ENCODE measurements at regions not wholly inside any gene's neighbourhood (a gene's known extent, or its start where the extent isn't known, plus 50 kb on each side); places are given as distances from the start of the nearest gene placed in this dataset.

GRCh38 chr18:73758446-73758845 lies 389.2 kb downstream of the FBXO15 start:
- CTCF ChIA-PET: no interaction called here
- H3K4me1 Mint-ChIP-seq: no peaks in the 10 kb centered on the region
- DNase-seq: no peak

DNA sequence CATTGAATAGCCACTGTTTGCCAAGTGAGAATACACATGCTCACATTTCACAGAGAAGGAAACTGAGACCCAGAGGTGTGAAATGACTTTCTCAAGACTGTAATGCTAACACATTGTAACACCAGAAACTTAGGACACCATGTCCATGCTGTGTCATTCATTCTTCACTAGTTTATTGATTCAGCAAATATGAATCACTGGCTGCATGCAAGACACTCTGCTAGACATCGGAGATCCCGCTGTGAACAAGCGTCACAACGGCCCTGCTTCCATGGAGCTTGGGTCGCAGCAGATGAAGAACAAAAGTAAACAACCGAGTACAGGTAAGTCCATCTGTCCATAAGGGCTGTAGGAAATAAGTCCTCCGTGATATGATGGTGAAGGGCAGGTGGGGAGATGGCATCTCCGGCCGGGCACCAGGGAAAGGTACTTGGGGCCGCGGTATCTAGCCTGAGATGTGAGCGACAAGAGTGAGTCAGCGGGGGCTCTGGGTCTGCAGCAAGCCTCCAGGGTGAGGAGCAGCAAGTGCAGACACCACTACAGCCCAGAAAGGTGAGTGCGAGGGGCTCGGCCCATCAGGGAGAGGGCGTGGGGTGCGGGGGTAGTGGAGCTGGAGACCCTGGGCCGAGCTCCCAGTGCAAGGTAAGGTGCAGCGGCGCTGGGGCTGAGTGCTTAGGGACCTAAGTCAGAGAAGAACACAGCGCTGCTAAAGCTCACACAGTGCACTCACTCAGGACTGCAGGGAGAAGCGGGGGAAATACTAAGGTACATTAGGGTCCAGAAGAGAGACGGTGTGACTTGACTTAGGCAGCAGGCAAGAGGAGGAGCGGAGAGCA lies 391.2 kb downstream of the FBXO15 start:
- no peak overlapping the region for H3K4me3 ChIP-seq (ENCODE audit: low read length)
- Mint-ChIP-seq H3K27ac (no peak overlapping the region), H3K27me3 (peaks cover 0 to 4% of the 10 kb centered on the region in 2 donors), H3K4me1 (no peaks in the 10 kb centered on the region), H3K36me3 (no peaks in the 10 kb centered on the region), H3K4me3 (no peak overlapping the region), H3K9me3 (peaks cover 0 to 2% (median 0%) of the 10 kb centered on the region in 5 donors)
- H3K27me3 ChIP-seq (ENCODE audit: insufficient read depth, low read length, poor library complexity, severe bottlenecking): no peaks in the 10 kb centered on the region
- POLR2A ChIA-PET: no interaction called here
- DNase-seq: no peak
- no peaks in the 10 kb centered on the region for H3K4me1 ChIP-seq (ENCODE audit: insufficient read depth, low read length)
- no peaks in the 10 kb centered on the region for H3K9me3 ChIP-seq (ENCODE audit: low read length)
- no peaks in the 10 kb centered on the region for H3K36me3 ChIP-seq (ENCODE audit: insufficient read depth, low read length)
- CTCF ChIA-PET: no interaction called here
- H3K27ac ChIP-seq (ENCODE audit: low read depth, low read length): no peak overlapping the region

More at GRCh38 chr18:73758446-73758845, 389.2 kb downstream of the FBXO15 start:
- no peaks in the 10 kb centered on the region for H3K4me1 ChIP-seq (ENCODE audit: insufficient read depth, low read length)
- Mint-ChIP-seq H3K27me3 (peaks cover 0 to 4% of the 10 kb centered on the region in 2 donors), H3K9me3 (peaks cover 0 to 2% (median 0%) of the 10 kb centered on the region in 5 donors), H3K36me3 (no peaks in the 10 kb centered on the region), H3K4me3 (no peak overlapping the region), H3K27ac (no peak overlapping the region)
- H3K4me3 ChIP-seq (ENCODE audit: low read length): no peak overlapping the region
- H3K27me3 ChIP-seq (ENCODE audit: insufficient read depth, low read length, poor library complexity, severe bottlenecking): no peaks in the 10 kb centered on the region
- no peaks in the 10 kb centered on the region for H3K36me3 ChIP-seq (ENCODE audit: insufficient read depth, low read length)
- POLR2A ChIA-PET: no interaction called here
- no peak overlapping the region for H3K27ac ChIP-seq (ENCODE audit: low read depth, low read length)
- H3K9me3 ChIP-seq (ENCODE audit: low read length): no peaks in the 10 kb centered on the region

DNA sequence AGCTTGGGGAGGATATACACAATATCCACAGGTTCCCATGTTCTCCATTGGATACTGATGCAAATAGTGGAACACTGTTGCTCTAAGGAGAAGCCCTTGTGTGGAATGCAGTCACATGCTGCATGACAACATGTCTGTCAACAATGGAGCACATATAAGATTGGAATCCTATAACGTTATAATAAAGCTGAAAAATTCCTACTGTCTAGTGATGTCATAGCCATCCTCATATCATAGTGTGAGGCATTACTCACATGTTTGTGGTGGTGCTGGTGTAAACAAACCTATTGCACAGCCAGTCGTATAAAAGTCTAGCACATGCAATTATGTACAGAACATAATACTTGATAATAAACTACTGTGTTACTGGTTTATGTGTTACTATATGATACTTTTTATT lies 394.7 kb downstream of the FBXO15 start:
- ChIA-PET POLR2A (no interaction called here), CTCF (no interaction called here)
- peaks cover 0 to 5% (median 0%) of the 10 kb centered on the region in 5 donors for H3K9me3 Mint-ChIP-seq
- DNase-seq: no peak
- peaks cover 0 to 4% of the 10 kb centered on the region in 2 donors for H3K27me3 Mint-ChIP-seq
- no peaks in the 10 kb centered on the region for H3K36me3 Mint-ChIP-seq
- no peak overlapping the region for H3K27ac Mint-ChIP-seq
- Histone ChIP-seq H3K4me3 (ENCODE audit: low read length) (no peak overlapping the region), H3K27me3 (ENCODE audit: insufficient read depth, low read length, poor library complexity, severe bottlenecking) (no peaks in the 10 kb centered on the region), H3K27ac (ENCODE audit: low read depth, low read length) (no peak overlapping the region), H3K4me1 (ENCODE audit: insufficient read depth, low read length) (no peaks in the 10 kb centered on the region), H3K36me3 (ENCODE audit: insufficient read depth, low read length) (no peaks in the 10 kb centered on the region), H3K9me3 (ENCODE audit: low read length) (no peaks in the 10 kb centered on the region)
- no peaks in the 10 kb centered on the region for H3K4me1 Mint-ChIP-seq
- H3K4me3 Mint-ChIP-seq: no peak overlapping the region

DNA sequence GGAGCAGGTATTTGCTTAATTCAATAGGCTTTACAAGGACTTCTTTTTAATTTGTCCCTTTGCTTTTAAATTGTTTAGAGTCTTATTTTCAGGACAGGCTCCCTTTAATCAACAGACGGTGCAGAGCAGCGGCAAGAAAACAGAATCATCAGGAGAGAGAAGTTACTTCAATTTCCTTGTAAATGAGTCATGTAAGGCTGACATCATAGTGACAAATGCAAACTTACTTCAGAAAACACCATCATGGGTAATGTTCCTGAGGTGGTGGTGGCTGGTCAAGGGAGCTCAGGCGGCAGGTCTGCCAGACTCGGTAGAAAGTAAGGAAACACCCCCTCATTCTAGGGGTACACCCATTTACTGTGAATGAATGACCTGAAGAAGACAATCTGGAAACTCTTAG lies 395.1 kb downstream of the FBXO15 start:
- Histone ChIP-seq H3K9me3 (ENCODE audit: low read length) (no peaks in the 10 kb centered on the region), H3K27ac (ENCODE audit: low read depth, low read length) (no peak overlapping the region), H3K36me3 (ENCODE audit: insufficient read depth, low read length) (no peaks in the 10 kb centered on the region), H3K4me3 (ENCODE audit: low read length) (no peak overlapping the region), H3K4me1 (ENCODE audit: insufficient read depth, low read length) (no peaks in the 10 kb centered on the region), H3K27me3 (ENCODE audit: insufficient read depth, low read length, poor library complexity, severe bottlenecking) (no peaks in the 10 kb centered on the region)
- Mint-ChIP-seq H3K4me3 (no peak overlapping the region), H3K4me1 (no peaks in the 10 kb centered on the region), H3K27ac (no peak overlapping the region), H3K9me3 (peaks cover 0 to 5% (median 0%) of the 10 kb centered on the region in 5 donors), H3K36me3 (no peaks in the 10 kb centered on the region), H3K27me3 (peaks cover 0 to 4% of the 10 kb centered on the region in 2 donors)
- no peak for DNase-seq
- CTCF ChIA-PET: no interaction called here
- POLR2A ChIA-PET: no interaction called here

DNA sequence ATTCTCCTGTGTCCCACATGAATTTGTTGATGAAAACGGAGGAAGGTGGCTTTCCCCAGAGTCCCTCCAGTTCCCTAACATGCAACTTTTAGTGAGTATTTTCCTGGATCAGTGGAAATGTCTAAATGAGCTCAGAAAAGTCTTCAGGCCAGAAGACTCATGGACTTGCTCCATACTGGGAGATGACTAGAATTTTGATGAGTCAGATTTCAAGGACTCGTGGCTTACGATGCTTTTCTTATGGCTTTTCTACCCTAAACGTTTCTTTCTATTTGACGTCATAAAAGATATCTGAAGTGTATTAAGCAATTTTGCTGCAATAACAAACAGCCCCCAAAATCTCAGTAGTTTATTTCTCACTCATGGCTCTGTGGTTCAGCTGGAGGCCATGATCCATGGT lies 397.6 kb downstream of the FBXO15 start:
- Histone ChIP-seq H3K9me3 (ENCODE audit: low read length) (no peaks in the 10 kb centered on the region), H3K27me3 (ENCODE audit: insufficient read depth, low read length, poor library complexity, severe bottlenecking) (no peaks in the 10 kb centered on the region), H3K4me3 (ENCODE audit: low read length) (no peak overlapping the region), H3K27ac (ENCODE audit: low read depth, low read length) (no peak overlapping the region), H3K4me1 (ENCODE audit: insufficient read depth, low read length) (no peaks in the 10 kb centered on the region), H3K36me3 (ENCODE audit: insufficient read depth, low read length) (no peaks in the 10 kb centered on the region)
- peaks cover 0 to 3% (median 2%) of the 10 kb centered on the region in 5 donors for H3K9me3 Mint-ChIP-seq
- no peaks in the 10 kb centered on the region for H3K4me1 Mint-ChIP-seq
- H3K27me3 Mint-ChIP-seq: no peaks in the 10 kb centered on the region
- H3K4me3 Mint-ChIP-seq: no peak overlapping the region
- no peaks in the 10 kb centered on the region for H3K36me3 Mint-ChIP-seq
- POLR2A ChIA-PET: no interaction called here
- DNase-seq: no peak
- H3K27ac Mint-ChIP-seq: no peak overlapping the region
- CTCF ChIA-PET: no interaction called here

DNA sequence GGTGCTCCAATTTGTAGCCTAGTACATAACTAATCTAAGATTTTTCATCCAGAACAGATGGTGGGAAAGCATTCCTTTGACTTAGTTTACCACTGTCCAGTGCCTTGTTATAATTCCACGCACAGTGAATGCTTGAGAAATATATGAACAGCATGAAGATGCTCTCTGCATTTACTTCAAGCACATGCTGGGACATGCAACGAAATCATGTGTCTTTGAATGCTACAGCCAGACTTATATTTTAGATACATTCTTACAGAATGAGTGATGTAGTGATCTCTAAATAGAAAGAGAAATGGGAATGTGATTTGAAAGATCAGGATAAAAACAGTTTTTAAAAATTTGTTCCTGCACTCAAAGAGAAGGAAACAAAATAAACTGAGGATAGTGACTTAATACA lies 398.3 kb downstream of the FBXO15 start:
- no peak overlapping the region for H3K4me3 Mint-ChIP-seq
- ChIA-PET CTCF (no interaction called here), POLR2A (no interaction called here)
- no peaks in the 10 kb centered on the region for H3K36me3 ChIP-seq (ENCODE audit: insufficient read depth, low read length)
- no peak for DNase-seq
- H3K4me1 Mint-ChIP-seq: no peaks in the 10 kb centered on the region
- H3K27ac ChIP-seq (ENCODE audit: low read depth, low read length): no peak overlapping the region
- H3K9me3 ChIP-seq (ENCODE audit: low read length): no peaks in the 10 kb centered on the region
- H3K27ac Mint-ChIP-seq: no peak overlapping the region
- no peak overlapping the region for H3K4me3 ChIP-seq (ENCODE audit: low read length)
- H3K9me3 Mint-ChIP-seq: peaks cover 0 to 3% (median 2%) of the 10 kb centered on the region in 5 donors
- H3K27me3 ChIP-seq (ENCODE audit: insufficient read depth, low read length, poor library complexity, severe bottlenecking): no peaks in the 10 kb centered on the region
- H3K4me1 ChIP-seq (ENCODE audit: insufficient read depth, low read length): no peaks in the 10 kb centered on the region
- no peaks in the 10 kb centered on the region for H3K27me3 Mint-ChIP-seq
- H3K36me3 Mint-ChIP-seq: no peaks in the 10 kb centered on the region

DNA sequence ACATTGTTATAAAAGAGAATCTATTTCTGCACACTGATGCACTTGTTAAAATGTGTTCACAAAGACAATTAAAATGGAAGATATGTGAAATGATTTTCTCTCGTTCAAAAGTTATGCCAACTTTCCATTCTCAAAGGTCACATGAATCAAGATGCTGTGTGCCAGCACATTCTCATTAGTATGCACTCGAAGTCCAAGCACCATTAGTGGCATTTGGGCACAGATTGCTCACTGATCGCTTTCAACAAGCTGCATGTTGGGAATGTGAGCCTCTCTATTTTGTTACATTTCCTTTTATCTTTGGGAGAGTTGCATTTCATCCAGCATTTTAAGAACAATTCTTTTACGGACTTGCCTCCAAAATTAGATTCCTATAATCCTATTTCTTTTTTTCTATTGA lies 398.9 kb downstream of the FBXO15 start:
- no peak overlapping the region for H3K4me3 Mint-ChIP-seq
- ChIA-PET POLR2A (no interaction called here), CTCF (no interaction called here)
- H3K27ac Mint-ChIP-seq: no peak overlapping the region
- Histone ChIP-seq H3K4me1 (ENCODE audit: insufficient read depth, low read length) (no peaks in the 10 kb centered on the region), H3K4me3 (ENCODE audit: low read length) (no peak overlapping the region), H3K27me3 (ENCODE audit: insufficient read depth, low read length, poor library complexity, severe bottlenecking) (no peaks in the 10 kb centered on the region), H3K27ac (ENCODE audit: low read depth, low read length) (no peak overlapping the region), H3K36me3 (ENCODE audit: insufficient read depth, low read length) (no peaks in the 10 kb centered on the region), H3K9me3 (ENCODE audit: low read length) (no peaks in the 10 kb centered on the region)
- H3K4me1 Mint-ChIP-seq: no peaks in the 10 kb centered on the region
- H3K36me3 Mint-ChIP-seq: no peaks in the 10 kb centered on the region
- H3K27me3 Mint-ChIP-seq: no peaks in the 10 kb centered on the region
- no peak for DNase-seq
- H3K9me3 Mint-ChIP-seq: peaks cover 0 to 6% (median 3%) of the 10 kb centered on the region in 5 donors

GRCh38 chr18:73746101-73746500 lies 401.5 kb downstream of the FBXO15 start:
- Mint-ChIP-seq H3K27ac (no peak overlapping the region), H3K4me1 (no peaks in the 10 kb centered on the region), H3K4me3 (no peak overlapping the region), H3K36me3 (no peaks in the 10 kb centered on the region), H3K9me3 (peaks cover 0 to 7% (median 2%) of the 10 kb centered on the region in 5 donors), H3K27me3 (no peaks in the 10 kb centered on the region)
- Histone ChIP-seq H3K27me3 (ENCODE audit: insufficient read depth, low read length, poor library complexity, severe bottlenecking) (no peaks in the 10 kb centered on the region), H3K9me3 (ENCODE audit: low read length) (no peaks in the 10 kb centered on the region), H3K36me3 (ENCODE audit: insufficient read depth, low read length) (no peaks in the 10 kb centered on the region), H3K4me3 (ENCODE audit: low read length) (no peak overlapping the region), H3K27ac (ENCODE audit: low read depth, low read length) (no peak overlapping the region), H3K4me1 (ENCODE audit: insufficient read depth, low read length) (no peaks in the 10 kb centered on the region)
- ChIA-PET POLR2A (no interaction called here), CTCF (interaction anchor here (1.5 kb wide), 1 partner anchor 12 kb away, joined by 3 read pairs; no protein-coding TSS in a partner anchor)
- DNase-seq: no peak
